ENCODE measurements at regions not wholly inside any gene's neighbourhood (a gene's known extent, or its start where the extent isn't known, plus 50 kb on each side); places are given as distances from the start of the nearest gene placed in this dataset.

DNA sequence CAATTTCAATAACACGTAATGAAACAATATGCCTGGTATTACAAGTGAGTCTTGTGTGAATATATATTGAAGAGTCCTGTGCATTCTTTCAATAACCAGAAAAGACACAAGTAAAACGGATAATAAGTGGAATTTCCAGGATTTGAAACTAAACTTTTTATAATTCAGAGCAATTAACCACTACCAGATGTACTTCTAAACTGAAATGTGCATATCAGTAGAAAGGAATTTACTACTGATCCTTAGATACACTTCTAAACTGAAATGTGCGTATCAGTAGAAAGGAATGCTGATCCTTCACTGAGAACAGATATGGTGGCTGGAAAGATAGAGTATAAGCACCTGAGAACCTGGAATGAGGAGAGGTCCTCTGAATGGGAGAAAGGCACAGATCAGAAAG lies 470.9 kb upstream of the SPHKAP start:
- no peak for DNase-seq (ENCODE audit: low spot score)

DNA sequence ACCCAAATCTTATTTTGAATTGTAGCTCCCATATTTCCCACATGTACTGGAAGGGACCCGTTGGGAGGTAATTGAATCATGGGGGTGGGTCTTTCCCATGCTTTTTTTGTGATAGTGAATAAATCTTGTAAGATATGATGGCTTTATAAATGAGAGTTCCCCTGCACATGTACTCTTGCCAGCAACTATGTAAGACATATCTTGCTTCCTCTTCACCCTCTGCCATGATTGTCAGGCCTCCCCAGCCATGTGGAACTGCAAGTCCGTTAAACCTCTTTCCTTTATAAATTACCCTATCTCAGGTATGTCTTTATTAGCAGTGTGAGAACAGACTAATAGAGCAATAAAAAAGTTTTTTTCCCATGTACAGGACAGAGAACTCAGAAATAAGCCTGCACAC lies 468.4 kb upstream of the SPHKAP start:
- no peak for DNase-seq (ENCODE audit: low spot score)

DNA sequence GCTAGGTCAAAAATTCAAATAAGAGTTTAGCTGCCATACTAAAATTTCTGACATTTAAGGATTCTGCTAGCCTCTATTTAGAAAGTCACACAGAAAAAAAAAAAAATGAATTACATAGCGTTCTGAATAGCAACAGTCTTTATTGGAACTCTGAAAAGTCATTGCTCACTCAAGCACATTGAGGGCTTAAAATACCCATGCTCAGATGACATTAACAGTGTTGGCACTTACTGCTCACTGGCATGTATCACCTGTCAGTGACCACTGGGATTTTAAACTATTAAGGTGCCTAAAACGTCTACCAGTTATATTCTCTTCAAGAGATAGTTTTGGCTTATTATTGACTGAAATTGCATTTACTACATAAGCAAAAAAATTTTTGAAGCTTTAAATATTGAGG lies 468.0 kb upstream of the SPHKAP start:
- DNase-seq (ENCODE audit: low spot score): no peak

DNA sequence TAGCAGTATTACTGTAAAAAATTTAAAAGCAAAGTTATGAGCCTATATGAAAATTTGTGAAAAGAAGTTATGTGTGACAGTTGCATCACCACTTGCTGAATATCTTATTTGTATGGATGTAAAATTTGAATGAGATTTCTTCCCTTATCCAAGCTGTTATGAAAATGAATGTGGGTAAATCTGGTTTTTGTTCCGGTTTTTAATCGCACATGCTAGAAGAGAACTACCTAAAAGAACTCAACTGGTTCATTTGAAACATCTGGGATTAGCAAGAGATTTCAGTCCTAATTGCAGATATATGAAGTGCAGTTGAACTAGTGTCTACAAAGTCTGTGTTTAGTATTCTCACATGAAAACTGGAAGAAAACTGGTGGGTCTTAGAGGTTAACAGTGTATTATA lies 467.1 kb upstream of the SPHKAP start:
- DNase-seq (ENCODE audit: low spot score): no peak

DNA sequence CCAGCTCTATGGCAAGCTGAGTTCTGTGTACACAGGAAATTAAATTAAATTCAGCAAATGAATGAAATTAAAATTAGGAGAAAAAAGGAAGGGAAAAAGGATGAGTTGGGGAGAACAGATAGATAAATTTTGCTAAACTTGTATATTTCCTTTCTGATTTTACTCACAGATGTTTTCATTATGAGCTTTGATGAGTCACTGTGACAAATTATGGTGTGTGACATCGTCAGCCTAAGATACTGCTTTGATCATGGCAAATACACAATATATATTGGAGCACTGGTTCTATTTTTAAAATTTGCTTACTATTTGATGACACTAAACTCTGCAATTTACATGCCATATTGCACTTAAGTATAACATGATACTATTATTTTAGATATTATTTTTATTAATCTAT lies 464.6 kb upstream of the SPHKAP start:
- no peak for DNase-seq (ENCODE audit: low spot score)

DNA sequence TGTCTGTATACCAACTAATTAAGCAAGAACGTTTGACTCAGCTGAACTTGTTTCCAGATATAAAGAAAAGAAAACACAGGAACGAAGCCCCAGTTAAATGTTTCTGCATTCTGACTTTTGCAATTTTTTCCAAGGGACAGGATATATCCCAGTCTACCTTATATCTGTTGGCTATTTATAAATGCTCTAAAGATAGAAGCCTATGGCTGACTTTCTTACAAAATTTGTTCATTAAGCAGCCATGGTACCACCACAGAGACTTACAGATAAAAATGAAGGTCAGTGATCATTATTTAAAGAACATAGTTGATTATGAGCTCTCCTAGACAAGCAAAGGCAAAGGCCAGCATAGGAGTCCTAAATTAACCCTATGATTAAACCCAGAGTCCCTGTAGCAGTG lies 462.7 kb upstream of the SPHKAP start:
- DNase-seq (ENCODE audit: low spot score): no peak

DNA sequence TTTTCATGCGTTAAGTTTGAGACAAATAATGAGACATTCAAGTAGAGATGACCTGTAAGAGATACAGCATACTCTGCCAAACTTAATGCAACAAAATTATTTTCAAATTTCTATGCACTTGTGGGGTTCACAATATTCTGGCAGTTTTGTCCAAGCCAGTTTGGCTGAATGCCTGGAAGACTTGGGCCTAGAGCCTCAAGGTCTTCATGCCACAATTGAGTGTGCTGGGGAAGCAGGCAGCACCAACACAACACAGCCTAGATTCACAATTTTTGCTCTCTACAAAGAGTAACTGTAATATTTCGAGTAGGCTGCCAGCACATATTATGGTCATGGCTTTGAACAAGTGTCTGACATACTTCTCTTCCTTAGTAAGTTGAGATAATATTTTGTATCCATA lies 461.4 kb upstream of the SPHKAP start:
- no peak for DNase-seq (ENCODE audit: low spot score)

DNA sequence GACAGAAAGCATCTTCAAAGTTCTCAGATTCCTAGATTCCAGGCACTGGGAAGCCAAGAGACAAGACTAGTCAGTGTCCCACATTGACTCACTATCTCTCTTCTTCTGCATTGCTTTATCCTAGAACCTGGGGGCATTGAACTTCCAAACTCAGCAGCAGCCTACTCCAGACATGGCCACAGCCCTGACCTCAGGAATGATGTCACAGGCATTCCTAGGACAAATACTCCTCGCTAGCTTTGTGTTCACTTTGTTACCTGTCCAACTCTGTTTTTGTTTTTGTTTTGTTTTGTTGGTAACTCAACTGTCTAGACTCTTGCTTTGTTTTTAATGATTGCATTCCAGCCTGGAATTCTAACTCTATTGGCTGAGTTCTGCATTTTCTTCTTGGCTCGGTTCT lies 449.3 kb upstream of the SPHKAP start:
- no peak for DNase-seq (ENCODE audit: low spot score)

DNA sequence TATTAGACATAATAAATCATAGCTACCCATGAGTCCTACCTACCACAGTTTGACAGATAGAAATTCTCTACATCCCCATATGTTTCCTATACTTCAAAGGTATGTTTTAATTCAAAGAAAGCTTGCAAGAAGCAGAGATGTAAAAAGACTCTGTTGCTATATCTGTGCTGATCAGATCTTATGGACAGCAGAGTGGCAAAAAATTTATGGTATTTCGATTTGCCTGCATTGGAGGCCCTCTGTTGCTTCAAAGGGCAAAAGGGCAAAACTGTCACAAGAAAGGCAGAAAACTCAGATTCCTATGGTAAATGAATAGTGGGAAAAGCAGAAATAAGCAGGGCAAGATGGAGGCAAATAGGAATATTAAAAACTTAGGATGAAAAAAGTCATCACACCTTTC lies 447.8 kb upstream of the SPHKAP start:
- no peak for DNase-seq (ENCODE audit: low spot score)

DNA sequence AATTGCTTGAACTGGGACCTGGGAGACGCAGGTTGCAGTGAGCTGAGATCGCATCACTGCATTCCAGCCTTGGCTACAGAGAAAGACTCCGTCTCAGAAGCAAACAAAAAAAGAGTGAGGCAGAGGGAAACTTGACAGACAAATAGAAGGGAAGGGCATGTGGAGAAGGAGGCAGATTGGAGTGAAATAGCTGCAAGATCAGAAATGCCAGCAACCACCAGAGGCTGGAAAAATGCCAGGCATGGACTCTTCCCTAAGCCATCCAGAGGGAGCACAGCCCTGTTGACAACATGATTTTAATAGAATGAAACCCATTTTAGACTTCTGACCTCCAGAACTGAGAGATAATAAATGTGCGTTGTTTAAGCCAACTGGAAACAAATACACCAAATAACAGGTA lies 447.2 kb upstream of the SPHKAP start:
- no peak for DNase-seq (ENCODE audit: low spot score)

DNA sequence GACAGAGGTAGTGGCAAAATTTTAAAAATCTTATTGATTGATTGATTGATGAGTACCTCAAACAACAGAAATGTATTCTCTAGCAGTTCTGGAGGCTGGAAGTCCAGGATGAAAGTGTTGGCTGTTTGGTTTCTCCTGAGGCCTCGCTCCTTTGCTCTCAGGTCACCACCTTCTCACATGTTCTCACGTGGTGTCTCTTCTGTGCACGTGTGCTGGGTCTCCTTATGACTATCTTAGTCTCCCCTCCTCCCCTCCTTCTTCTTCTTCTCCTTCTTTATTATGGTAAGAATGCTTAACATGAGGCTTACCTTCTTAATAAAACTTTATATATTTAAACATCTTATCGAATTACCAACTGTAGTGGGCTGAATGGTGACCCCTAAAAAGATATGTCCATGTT lies 446.0 kb upstream of the SPHKAP start:
- DNase-seq (ENCODE audit: low spot score): no peak

DNA sequence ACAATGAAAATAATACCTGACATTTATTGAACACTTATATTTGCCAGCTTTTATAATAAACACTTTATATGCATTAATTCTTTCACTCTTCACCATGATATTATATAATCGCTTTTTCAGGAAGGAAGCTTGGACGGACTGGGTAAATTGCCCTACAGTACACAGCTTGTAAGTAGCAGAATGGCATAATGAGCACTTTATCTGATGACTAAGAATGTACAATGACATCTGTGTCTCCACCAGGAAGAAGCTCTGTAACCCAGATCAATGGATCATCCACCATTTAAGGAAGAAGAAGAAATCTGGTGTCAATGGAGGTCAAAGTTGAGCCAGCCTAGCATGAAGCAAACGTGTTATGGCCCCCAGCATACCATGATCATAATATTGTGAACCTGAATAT lies 444.0 kb upstream of the SPHKAP start:
- no peak for DNase-seq (ENCODE audit: low spot score)

DNA sequence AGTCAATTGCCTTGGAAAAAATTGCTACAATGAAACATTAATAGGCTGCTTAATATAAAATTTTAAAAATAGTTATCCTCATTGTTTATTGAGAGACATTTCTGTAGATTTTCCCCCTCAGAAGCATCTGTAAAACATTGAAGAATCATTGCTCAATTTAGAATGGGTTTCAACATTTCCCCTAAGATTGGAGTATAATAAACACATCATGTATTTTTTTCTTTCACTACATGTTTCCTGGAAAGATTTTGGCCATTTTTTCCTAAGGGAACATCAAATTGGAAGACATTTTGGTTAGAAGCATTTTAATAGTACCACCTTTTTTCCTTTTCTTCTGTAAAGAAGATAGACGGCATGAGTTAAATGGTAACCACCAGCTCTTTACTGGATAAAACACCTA lies 443.2 kb upstream of the SPHKAP start:
- DNase-seq (ENCODE audit: low spot score): no peak

DNA sequence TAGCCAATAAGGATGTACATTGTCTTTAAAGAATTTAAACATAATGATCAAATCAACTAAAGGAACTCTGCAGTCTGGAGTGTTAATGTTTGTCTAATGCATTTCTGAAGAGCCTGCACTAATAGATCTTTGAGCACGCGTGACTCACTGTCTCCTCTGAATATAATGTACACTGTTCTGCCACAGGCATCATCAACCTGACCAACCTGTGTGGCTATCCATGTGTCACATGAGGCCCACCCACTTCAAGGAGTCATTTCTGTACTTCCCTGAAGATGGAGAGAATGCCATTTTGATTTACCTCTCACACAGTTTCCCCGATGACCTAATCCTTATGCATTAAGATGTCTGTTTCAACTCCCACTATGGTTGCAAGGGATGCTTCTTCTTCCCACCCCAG lies 434.0 kb upstream of the SPHKAP start:
- no peak for DNase-seq (ENCODE audit: low spot score)

DNA sequence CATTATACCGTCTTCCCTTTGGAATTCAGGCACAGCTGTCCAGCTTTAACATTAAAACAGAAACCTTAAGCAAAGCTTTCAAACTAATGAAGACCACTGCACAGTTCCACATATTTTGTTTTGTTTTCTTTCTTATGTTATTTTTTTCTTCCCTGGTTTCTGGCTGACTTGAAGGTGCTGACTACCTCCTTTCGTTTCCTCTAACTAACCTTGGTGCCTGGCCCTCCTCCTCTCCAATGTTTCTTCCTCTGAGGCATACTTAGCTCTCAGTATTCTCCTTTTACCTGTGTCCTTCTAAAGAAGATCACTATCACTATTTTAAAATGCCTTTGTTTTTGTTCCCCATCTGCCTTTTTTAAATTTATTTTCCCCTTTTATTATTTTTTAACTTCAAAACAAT lies 433.3 kb upstream of the SPHKAP start:
- no peak for DNase-seq (ENCODE audit: low spot score)

DNA sequence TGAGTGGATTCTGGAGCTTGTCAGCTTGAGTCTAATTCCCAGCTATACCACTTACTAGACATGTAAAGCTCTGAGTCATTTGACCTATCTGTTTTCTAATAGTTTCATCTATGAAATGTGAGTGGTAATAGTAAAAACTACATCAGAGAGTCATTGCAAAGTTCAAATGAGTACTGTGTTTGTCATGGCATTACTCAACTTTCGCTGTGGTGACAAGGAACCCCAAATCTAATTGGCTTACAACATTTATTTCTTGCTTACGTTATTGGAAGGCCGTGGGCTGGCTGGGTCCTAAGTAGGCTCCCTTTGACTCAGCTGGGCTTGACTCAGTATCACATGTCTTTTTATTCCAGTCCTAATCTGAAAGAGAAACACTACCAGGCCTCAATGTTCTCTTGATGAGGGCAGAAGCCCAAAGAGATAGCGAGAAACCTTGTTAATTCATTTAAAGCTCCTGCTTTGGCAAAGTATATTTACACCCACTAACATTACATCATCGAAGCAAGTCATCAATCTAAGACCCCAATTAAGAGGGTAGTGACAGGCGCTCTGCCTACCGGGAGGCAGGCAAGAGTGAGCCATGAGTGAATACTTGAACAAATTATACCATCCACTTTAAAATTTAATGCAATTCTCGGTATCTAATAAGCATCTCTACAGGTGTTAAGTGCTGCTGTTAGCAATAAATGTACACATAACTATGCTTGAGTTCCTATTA lies 431.8 kb upstream of the SPHKAP start:
- no peak for DNase-seq (ENCODE audit: low spot score)

DNA sequence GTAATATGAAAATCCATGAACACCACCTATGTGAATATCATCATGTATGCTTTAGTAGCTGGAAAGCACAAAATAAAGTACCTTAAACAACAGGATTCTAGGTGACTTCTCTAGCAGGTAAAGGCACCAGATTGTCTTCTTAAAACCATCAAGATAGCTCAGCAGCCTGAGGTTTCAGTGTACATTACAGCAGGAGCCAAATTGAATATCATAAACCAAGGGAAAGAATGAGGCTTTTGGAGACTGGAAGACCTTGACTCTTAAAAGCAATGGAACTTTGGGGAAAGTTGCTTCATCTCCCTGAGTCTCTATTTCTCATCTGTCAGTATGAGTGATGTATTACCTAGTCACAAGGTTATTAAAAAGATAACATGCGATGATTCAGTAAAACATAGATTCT lies 429.7 kb upstream of the SPHKAP start:
- DNase-seq (ENCODE audit: low spot score): no peak

DNA sequence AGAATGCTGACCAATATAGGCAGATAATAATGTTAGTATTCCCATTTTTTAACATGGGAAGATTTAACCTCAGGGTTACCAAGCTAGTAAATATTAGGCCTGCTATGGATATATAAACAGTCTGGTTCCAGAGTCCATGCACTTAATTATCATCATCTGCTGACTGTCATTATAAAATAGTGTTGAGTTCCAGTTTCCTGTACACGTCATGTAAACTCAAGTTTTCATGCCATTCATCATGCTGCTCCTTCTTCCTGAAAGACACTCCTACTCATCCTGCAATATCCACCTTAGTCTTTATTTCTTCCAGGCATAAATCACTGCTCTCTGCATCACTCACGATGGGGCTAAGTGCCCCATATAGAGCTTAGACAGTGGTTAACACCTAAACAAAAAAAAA lies 420.8 kb upstream of the SPHKAP start:
- DNase-seq (ENCODE audit: low spot score): no peak

DNA sequence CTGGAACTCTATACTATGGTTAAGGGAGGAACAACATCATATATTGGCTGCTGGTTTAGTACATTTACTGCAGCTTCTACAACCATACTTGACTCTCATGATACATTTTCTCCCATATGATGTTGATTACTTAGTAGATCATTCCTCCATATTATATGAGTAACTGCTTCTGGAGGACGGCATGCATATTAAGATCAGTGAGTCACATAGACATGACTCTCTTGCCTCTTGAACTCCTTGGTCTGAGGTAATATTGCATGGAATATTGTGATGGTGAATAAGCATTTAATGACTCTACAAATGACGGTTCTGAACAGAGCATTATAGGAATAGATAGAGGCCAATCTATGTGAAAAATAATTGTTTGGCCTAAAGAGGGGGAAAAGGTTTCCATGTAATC lies 418.8 kb upstream of the SPHKAP start:
- DNase-seq (ENCODE audit: low spot score): no peak

DNA sequence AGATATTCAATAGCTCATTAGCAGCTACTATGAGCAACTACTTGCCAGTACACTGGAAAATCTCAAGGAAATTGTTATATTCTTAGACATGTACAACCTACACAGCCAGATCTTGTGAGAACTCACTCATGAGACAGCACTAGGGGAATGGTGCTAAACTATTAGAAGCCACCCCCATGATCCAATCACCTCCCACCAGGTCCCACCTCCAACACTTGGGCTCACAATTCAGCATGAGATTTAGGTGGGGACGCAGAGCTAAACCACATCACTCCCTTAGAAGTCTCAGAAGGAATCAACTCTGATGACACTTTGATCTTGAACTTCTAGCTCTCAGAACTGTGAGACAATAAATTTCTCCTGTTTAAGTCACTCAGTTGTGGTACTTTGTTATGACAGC lies 418.3 kb upstream of the SPHKAP start:
- DNase-seq (ENCODE audit: low spot score): no peak

DNA sequence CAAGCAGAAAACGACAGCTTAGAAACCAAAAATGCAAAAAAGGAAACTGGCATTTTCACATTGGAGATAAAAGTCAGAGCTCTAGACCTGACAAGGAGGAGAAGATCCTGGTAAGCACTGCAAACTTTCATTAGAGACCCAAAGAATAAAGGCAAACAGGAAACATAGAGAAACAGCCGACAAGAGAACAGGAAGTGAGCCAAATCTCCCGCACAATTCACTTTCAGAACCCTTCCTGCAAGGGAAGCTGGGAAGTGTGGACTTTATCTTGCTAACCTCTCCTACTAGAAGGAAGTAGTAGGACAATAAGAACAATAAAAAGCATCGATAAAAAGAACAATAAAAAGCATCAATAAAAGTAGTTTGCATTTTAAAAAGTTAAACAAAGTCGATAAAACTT lies 417.8 kb upstream of the SPHKAP start:
- DNase-seq (ENCODE audit: low spot score): no peak

DNA sequence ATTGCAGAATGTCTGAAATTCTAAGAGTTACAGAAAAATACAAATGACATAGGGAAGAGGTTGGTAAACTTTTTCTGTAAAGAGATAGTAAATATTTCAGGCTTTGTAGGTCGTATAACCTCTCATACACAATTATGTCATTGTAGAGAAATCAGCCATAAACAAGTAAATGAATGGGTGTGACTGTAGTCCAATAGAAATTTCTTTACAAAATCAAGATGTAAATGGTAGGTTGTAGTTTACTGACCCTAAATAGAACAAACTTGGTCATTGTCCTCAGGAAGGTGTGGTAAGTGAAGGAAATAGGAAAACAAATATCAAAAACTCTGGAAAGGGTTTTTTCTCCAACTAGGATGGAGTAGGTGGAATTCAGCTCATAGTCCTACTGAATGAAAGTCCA lies 415.5 kb upstream of the SPHKAP start:
- no peak for DNase-seq (ENCODE audit: low spot score)

DNA sequence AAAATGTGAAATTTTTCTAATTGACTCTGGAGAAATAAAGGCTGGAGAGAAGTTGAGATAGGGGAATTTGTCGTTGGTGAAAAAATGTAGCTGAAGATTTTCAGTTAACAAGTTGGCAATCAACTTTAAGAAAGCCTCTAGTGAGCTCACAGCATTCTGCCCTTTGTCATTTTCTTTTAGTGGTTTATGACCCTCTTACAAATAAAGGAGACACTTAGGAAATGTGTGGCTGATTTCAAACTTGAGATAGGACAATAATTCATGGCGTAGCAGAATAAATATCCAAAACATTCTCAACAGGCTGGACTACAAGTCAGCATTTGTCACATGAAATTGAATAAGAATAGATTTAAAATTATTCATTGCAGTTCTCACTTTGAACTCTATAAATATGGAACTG lies 412.5 kb upstream of the SPHKAP start:
- no peak for DNase-seq (ENCODE audit: low spot score)

DNA sequence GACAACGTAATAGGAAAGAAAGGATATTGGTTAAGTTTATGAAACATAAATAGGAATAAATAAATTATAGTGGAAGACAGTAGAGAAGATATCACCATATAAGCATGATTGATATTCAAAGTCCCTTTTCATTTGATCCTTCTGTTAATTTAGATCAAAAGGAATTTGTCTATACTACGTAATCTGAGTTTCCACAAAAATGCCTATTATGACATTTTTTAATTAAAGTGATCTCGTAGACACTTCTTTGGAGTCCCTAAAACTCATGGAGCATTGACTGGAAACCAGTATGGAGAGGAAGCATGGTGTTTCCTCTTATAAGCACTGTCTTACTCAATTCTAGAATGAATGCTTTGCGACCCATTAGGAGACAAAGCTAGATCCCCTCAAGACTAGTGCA lies 411.4 kb upstream of the SPHKAP start:
- DNase-seq (ENCODE audit: low spot score): no peak

DNA sequence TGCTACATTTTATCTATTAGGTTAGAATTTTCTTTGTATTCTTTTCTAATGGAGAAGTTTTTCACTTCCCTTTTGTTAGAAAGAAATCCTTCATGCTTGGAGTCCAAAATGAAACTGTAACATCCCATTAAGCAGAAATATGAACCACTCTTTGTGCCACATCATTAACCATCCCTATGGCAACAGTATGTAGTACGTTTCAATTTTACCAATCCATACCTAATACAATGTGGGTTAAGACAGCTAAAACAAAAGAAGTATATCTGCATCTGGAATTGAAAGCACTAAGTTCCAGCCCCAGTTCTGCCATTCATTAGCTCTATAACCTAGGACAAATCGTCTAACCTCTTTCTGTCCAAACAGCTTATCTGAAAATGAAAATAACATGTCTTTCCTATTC lies 409.2 kb upstream of the SPHKAP start:
- no peak for DNase-seq (ENCODE audit: low spot score)

Measured in ecto neural progenitor cell (in vitro differentiated cells).